ENCODE measurements at regions not wholly inside any gene's neighbourhood (a gene's known extent, or its start where the extent isn't known, plus 50 kb on each side); places are given as distances from the start of the nearest gene placed in this dataset.

DNA sequence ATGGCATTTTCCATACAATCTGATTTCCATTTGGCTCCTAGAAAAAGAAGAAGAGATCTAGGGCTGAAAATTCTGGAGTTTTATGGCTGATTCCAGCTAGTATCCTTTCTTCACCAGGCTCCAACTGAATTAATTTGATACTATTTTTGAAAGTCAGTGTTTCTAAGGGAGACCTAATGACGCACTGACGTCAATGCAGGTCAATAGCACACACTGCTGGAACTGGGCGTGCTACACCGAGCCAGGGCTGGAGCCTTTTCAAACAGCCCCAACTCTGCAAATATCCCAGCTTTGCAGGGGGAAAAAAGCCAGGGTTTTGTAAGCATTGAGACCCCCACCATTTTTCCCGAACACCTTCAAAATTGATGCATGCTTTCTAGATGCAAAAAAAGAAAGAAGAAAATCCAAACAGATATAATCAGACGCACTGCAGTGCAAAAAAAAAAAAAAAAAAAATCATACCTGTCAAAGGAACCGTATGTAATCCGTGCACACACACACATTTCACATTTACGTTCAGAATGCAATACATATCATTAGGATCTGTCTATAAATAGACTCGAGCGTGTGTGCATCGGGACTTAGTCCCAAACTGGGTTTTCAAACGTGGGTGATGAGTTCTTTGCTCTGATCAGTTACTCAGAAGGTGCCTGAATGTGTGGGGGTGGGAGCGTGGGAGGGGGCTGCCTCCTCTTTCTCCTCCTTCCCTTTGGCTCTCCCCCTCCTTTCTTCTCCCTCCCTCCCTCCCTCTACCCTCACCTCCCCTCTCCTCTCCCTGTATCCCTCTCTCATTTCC lies 124.5 kb upstream of the HSD17B12 start:
- Histone ChIP-seq H3K4me1 (ENCODE audit: control insufficient read depth in 2 of 2, insufficient read depth in 2 of 2, low read length in 1 of 2) (no peaks in the 10 kb centered on the region), H3K27ac (ENCODE audit: low read depth in 2 of 2, low read length in 1 of 2) (no peak overlapping the region), H3K9me3 (ENCODE audit: control insufficient read depth in 2 of 2, insufficient read depth in 1 of 2, low read depth in 1 of 2, low read length in 1 of 2) (no peaks in the 10 kb centered on the region), H3K36me3 (ENCODE audit: control insufficient read depth in 2 of 2, insufficient read depth in 2 of 2, low read length in 1 of 2) (no peaks in the 10 kb centered on the region), H3K4me3 (ENCODE audit: low read depth in 1 of 2, low read length in 2 of 2) (no peak overlapping the region), H3K27me3 (ENCODE audit: control insufficient read depth in 1 of 2, insufficient read depth in 2 of 2, low read length in 2 of 2) (no peaks in the 10 kb centered on the region)
- 7 to 9% methylated on average over 14 of the region's 14 CpGs for whole genome bisulfite sequencing, 2 donors

GRCh38 chr11:43556612-43557375 lies 123.7 kb upstream of the HSD17B12 start:
- WGBS, 2 donors = 4% methylated on average over 10 of the region's 10 CpGs
- no peaks in the 10 kb centered on the region for H3K36me3 ChIP-seq (ENCODE audit: control insufficient read depth in 2 of 2, insufficient read depth in 2 of 2, low read length in 1 of 2)
- no peaks in the 10 kb centered on the region for H3K27me3 ChIP-seq (ENCODE audit: control insufficient read depth in 1 of 2, insufficient read depth in 2 of 2, low read length in 2 of 2)
- no peak overlapping the region for H3K4me3 ChIP-seq (ENCODE audit: low read depth in 1 of 2, low read length in 2 of 2)
- no peaks in the 10 kb centered on the region for H3K4me1 ChIP-seq (ENCODE audit: control insufficient read depth in 2 of 2, insufficient read depth in 2 of 2, low read length in 1 of 2)
- no peaks in the 10 kb centered on the region for H3K9me3 ChIP-seq (ENCODE audit: control insufficient read depth in 2 of 2, insufficient read depth in 1 of 2, low read depth in 1 of 2, low read length in 1 of 2)
- H3K27ac ChIP-seq (ENCODE audit: low read depth in 2 of 2, low read length in 1 of 2) = no peak overlapping the region

GRCh38 chr11:43557553-43558110 lies 122.9 kb upstream of the HSD17B12 start:
- H3K27me3 ChIP-seq (ENCODE audit: control insufficient read depth in 1 of 2, insufficient read depth in 2 of 2, low read length in 2 of 2) = no peaks in the 10 kb centered on the region
- no peaks in the 10 kb centered on the region for H3K4me1 ChIP-seq (ENCODE audit: control insufficient read depth in 2 of 2, insufficient read depth in 2 of 2, low read length in 1 of 2)
- WGBS, 2 donors = 2 to 5% methylated on average over 13 of the region's 13 CpGs
- H3K27ac ChIP-seq (ENCODE audit: low read depth in 2 of 2, low read length in 1 of 2) = no peak overlapping the region
- no peak overlapping the region for H3K4me3 ChIP-seq (ENCODE audit: low read depth in 1 of 2, low read length in 2 of 2)
- H3K9me3 ChIP-seq (ENCODE audit: control insufficient read depth in 2 of 2, insufficient read depth in 1 of 2, low read depth in 1 of 2, low read length in 1 of 2) = no peaks in the 10 kb centered on the region
- no peaks in the 10 kb centered on the region for H3K36me3 ChIP-seq (ENCODE audit: control insufficient read depth in 2 of 2, insufficient read depth in 2 of 2, low read length in 1 of 2)

DNA sequence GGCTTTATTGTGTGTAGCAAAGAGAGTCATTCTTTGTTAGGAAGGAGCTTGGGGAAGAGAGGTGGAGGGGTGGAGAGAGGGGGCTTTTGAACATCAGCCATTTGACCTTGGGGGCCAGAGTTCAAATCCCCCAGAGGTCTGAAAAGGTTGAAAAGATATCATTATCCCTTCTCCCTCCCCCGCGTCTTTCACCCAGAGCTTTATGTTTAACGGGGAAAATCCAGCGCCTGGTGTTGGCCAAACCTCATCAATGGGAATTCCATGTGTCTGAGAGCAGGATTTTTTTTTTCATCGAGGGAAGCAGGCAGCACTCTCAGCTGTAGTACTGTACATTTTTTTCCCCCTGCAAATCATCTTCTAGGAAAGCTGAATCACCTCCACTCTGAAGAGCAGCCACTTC lies 122.4 kb upstream of the HSD17B12 start:
- H3K4me3 ChIP-seq (ENCODE audit: low read depth in 1 of 2, low read length in 2 of 2) = no peak overlapping the region
- no peaks in the 10 kb centered on the region for H3K9me3 ChIP-seq (ENCODE audit: control insufficient read depth in 2 of 2, insufficient read depth in 1 of 2, low read depth in 1 of 2, low read length in 1 of 2)
- no peaks in the 10 kb centered on the region for H3K36me3 ChIP-seq (ENCODE audit: control insufficient read depth in 2 of 2, insufficient read depth in 2 of 2, low read length in 1 of 2)
- WGBS, 2 donors = 10 to 19% methylated on average over 4 to 5 of the region's 5 CpGs
- no peak overlapping the region for H3K27ac ChIP-seq (ENCODE audit: low read depth in 2 of 2, low read length in 1 of 2)
- H3K27me3 ChIP-seq (ENCODE audit: control insufficient read depth in 1 of 2, insufficient read depth in 2 of 2, low read length in 2 of 2) = no peaks in the 10 kb centered on the region
- no peaks in the 10 kb centered on the region for H3K4me1 ChIP-seq (ENCODE audit: control insufficient read depth in 2 of 2, insufficient read depth in 2 of 2, low read length in 1 of 2)

DNA sequence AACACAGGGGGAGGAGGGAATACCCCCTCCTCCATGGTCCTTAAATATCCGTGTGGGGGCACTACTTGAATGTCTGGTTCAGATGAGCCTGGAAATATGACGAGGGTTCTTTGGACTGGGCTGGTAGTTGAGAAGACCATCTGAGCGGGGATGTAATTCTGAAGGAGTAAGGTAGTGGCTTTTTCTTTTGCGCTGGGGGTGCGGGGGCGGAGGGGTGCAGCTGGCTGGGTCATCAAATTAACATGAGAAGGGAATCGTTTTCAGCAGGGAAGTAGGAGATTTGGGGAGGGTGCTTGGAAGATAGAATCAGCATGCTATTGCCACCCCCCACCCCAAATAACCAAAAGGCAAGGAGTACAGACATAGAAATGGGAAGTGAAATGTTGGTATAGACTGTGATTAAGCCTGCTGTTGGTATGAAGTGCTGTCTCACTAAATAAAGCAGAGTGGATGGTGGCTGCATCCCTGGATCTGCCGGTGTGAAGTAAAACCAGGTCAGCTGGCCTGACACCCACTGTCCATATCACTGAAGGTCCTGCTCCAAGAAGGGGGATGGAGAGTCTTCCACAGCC lies 121.9 kb upstream of the HSD17B12 start:
- no peaks in the 10 kb centered on the region for H3K27me3 ChIP-seq (ENCODE audit: control insufficient read depth in 1 of 2, insufficient read depth in 2 of 2, low read length in 2 of 2)
- no peaks in the 10 kb centered on the region for H3K4me1 ChIP-seq (ENCODE audit: control insufficient read depth in 2 of 2, insufficient read depth in 2 of 2, low read length in 1 of 2)
- WGBS, 2 donors = 18 to 23% methylated on average over 8 of the region's 8 CpGs
- H3K36me3 ChIP-seq (ENCODE audit: control insufficient read depth in 2 of 2, insufficient read depth in 2 of 2, low read length in 1 of 2) = no peaks in the 10 kb centered on the region
- H3K27ac ChIP-seq (ENCODE audit: low read depth in 2 of 2, low read length in 1 of 2) = no peak overlapping the region
- H3K9me3 ChIP-seq (ENCODE audit: control insufficient read depth in 2 of 2, insufficient read depth in 1 of 2, low read depth in 1 of 2, low read length in 1 of 2) = no peaks in the 10 kb centered on the region
- no peak overlapping the region for H3K4me3 ChIP-seq (ENCODE audit: low read depth in 1 of 2, low read length in 2 of 2)

DNA sequence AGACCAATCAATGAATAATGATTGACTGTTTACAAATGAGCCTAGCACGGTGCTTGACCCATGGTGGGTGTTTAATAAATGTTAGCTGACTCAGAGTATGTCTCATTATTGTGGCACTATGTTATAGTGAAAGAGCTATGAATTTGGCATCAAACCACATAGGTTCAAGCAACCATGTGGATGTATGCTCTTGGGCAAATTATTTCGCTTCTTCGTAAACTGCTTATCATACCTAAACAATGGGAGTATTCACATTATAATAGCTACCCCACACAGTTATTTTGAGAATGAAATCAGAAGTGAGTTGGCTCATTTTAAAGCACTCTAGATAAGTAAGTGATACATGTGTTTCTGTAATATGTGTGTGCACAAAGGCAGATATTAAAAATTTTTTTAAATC lies 118.7 kb upstream of the HSD17B12 start:
- Histone ChIP-seq H3K36me3 (ENCODE audit: control insufficient read depth in 2 of 2, insufficient read depth in 2 of 2, low read length in 1 of 2) (no peaks in the 10 kb centered on the region), H3K4me3 (ENCODE audit: low read depth in 1 of 2, low read length in 2 of 2) (no peak overlapping the region), H3K4me1 (ENCODE audit: control insufficient read depth in 2 of 2, insufficient read depth in 2 of 2, low read length in 1 of 2) (no peaks in the 10 kb centered on the region), H3K27me3 (ENCODE audit: control insufficient read depth in 1 of 2, insufficient read depth in 2 of 2, low read length in 2 of 2) (no peaks in the 10 kb centered on the region), H3K27ac (ENCODE audit: low read depth in 2 of 2, low read length in 1 of 2) (no peak overlapping the region), H3K9me3 (ENCODE audit: control insufficient read depth in 2 of 2, insufficient read depth in 1 of 2, low read depth in 1 of 2, low read length in 1 of 2) (no peaks in the 10 kb centered on the region)
- 76 to 80% methylated on average over 3 of the region's 3 CpGs for WGBS, 2 donors

GRCh38 chr11:43567396-43567975 lies 113.1 kb upstream of the HSD17B12 start:
- Histone ChIP-seq H3K27me3 (ENCODE audit: control insufficient read depth in 1 of 2, insufficient read depth in 2 of 2, low read length in 2 of 2) (peaks cover 0 to 3% of the 10 kb centered on the region in 2 donors), H3K4me1 (ENCODE audit: control insufficient read depth in 2 of 2, insufficient read depth in 2 of 2, low read length in 1 of 2) (no peaks in the 10 kb centered on the region), H3K36me3 (ENCODE audit: control insufficient read depth in 2 of 2, insufficient read depth in 2 of 2, low read length in 1 of 2) (no peaks in the 10 kb centered on the region), H3K4me3 (ENCODE audit: low read depth in 1 of 2, low read length in 2 of 2) (no peak overlapping the region), H3K27ac (ENCODE audit: low read depth in 2 of 2, low read length in 1 of 2) (no peak overlapping the region), H3K9me3 (ENCODE audit: control insufficient read depth in 2 of 2, insufficient read depth in 1 of 2, low read depth in 1 of 2, low read length in 1 of 2) (no peaks in the 10 kb centered on the region)
- WGBS, 2 donors = 20% methylated on average over 5 of the region's 5 CpGs

- Histone ChIP-seq H3K9me3 (ENCODE audit: control insufficient read depth in 2 of 2, insufficient read depth in 1 of 2, low read depth in 1 of 2, low read length in 1 of 2) (peaks cover 0 to 4% of the 10 kb centered on the region in 2 donors), H3K4me3 (ENCODE audit: low read depth in 1 of 2, low read length in 2 of 2) (no peak overlapping the region), H3K27ac (ENCODE audit: low read depth in 2 of 2, low read length in 1 of 2) (no peak overlapping the region), H3K36me3 (ENCODE audit: control insufficient read depth in 2 of 2, insufficient read depth in 2 of 2, low read length in 1 of 2) (no peaks in the 10 kb centered on the region), H3K27me3 (ENCODE audit: control insufficient read depth in 1 of 2, insufficient read depth in 2 of 2, low read length in 2 of 2) (peaks cover 12 to 21% of the 10 kb centered on the region in 2 donors), H3K4me1 (ENCODE audit: control insufficient read depth in 2 of 2, insufficient read depth in 2 of 2, low read length in 1 of 2) (peaks cover 4 to 6% of the 10 kb centered on the region in 2 donors)
- WGBS, 2 donors = 11 to 13% methylated on average over 6 of the region's 6 CpGs
These were observed 107.3 kb upstream of the HSD17B12 start for GRCh38 chr11:43573233-43573632.

- Histone ChIP-seq H3K27me3 (ENCODE audit: control insufficient read depth in 1 of 2, insufficient read depth in 2 of 2, low read length in 2 of 2) (peaks cover 12 to 24% of the 10 kb centered on the region in 2 donors), H3K4me3 (ENCODE audit: low read depth in 1 of 2, low read length in 2 of 2) (no peak overlapping the region), H3K4me1 (ENCODE audit: control insufficient read depth in 2 of 2, insufficient read depth in 2 of 2, low read length in 1 of 2) (peaks cover 4 to 9% of the 10 kb centered on the region in 2 donors), H3K9me3 (ENCODE audit: control insufficient read depth in 2 of 2, insufficient read depth in 1 of 2, low read depth in 1 of 2, low read length in 1 of 2) (peaks cover 0 to 4% of the 10 kb centered on the region in 2 donors), H3K36me3 (ENCODE audit: control insufficient read depth in 2 of 2, insufficient read depth in 2 of 2, low read length in 1 of 2) (no peaks in the 10 kb centered on the region), H3K27ac (ENCODE audit: low read depth in 2 of 2, low read length in 1 of 2) (no peak overlapping the region)
- 40 to 46% methylated on average over 5 of the region's 5 CpGs for WGBS, 2 donors
These were observed 106.7 kb upstream of the HSD17B12 start for GRCh38 chr11:43573873-43574272.

Data from esophagus (tissue), 2 donors.